HG03439 (cell line): ENCODE measurements at regions not wholly inside any gene's neighbourhood (a gene's known extent, or its start where the extent isn't known, plus 50 kb on each side); places are given as distances from the start of the nearest gene placed in this dataset.

Experiments
- ATAC-seq: cut with Tn5 transposase; IDR thresholded peaks from one replicate; pipeline ENCODE4 v1.9.1; 2021; ENCODE audit warnings: mild to moderate bottlenecking, moderate library complexity; ENCODE audit not compliant: unreplicated experiment

DNA sequence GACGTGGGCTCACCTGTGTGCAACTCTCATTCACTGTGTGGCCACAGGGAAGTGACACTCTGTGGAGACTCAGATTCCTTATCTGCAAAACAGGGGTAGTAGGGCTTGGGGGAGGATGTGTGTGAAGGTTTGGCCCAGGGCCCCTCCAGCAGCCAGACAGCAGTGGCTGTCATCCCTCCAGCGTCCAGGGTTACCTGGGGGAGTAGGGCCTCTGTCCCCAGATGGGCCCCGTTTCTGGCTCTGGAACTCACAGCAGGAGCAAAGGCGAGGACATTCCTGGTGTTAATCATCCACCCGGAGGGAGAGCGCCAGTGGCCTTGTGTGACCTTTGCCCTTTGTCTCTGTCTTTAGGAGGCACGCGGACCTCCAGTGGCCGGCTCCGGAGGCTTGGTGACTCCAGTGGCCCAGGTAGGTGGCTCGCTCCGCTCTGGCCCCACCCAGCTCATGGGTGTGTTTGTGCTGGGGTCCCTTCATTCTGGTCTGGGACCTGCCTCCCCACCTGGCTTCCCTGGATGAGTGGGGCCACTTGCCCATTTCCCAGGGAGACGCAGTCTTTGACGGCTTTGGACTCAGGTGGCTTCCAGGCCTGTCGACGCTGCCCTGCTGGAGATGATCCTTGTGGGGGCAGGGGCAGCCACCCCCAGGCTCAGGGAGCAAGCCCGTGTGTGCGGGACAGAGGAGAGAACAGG is 166.2 kb downstream of the SEC14L1 start:
- no peak for ATAC-seq

DNA sequence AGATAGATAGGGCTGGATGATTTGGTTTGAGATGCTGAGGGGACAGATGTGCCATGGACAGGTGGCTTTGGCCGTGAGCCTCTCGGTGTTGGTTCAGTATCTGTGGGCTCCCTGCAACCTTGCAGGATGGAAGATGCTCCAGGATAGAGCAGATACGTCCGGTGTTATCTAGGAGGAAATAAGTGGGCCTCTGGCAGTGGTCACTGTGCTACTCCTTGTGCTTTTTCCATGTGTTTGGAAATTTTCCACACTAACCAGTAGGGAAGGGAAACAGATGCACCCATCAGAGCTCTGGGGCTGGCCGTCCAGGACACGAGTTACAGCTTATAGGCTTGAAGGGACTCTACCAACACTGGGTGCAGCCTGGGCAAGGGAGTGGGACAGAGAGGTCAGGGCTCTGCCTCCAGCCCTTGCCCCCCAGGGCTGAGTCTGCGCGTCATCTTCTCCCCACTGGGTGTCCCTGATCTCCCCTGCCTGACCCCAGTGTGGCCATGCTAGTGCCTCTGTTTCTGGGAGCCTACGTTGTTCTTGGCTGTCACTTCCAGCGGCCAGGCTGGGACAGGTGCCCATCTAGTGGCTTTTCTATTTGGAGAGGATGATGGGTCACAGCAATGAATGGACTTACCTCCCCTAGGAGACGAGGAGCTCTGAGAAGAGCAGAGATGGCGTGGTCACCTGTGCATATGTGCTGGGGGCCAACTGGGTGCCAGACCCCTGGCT is 166.9 kb downstream of the SEC14L1 start:
- ATAC-seq: no peak

DNA sequence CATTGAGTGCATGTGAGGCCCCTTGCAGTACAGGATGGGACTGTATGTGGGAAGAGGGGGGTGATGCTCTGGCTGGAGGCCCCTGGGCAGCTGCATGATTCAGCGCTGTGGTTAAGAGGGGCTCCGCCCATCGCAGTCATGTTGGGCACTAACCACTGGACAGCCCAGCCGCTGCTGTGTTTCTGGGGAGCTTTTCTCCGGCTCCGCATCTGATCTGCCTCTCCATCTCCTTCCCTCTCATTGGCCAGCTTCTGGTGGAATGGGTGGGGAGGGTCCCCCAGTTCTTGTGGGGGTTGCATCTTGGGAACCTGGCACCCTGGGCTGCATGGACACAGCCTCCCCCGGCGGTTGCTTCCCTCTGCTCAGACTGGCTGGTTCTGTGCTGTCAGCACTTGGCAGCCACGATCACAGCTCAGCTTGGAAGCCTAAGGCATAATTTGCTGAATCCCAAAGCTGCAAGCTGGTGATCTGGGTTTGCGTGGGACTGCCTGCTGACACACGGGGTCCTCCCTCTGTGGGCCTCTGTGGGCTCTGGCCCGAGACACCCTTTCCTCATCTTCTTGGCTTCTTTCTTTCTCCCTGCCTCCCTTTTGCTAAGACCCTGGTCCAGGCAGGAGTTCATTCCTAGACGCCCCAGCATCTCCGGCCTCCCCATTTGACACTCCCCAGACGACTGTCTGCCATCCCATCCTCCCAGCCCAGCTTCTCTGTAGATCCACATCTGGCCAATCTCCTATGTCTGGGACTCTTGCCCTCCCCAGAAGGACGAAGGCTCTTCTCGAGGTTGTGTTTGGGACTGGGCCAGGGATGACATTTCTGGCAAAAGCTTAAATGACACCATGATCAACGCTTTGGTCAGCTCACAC is 168.3 kb downstream of the SEC14L1 start:
- ATAC-seq: no peak

DNA sequence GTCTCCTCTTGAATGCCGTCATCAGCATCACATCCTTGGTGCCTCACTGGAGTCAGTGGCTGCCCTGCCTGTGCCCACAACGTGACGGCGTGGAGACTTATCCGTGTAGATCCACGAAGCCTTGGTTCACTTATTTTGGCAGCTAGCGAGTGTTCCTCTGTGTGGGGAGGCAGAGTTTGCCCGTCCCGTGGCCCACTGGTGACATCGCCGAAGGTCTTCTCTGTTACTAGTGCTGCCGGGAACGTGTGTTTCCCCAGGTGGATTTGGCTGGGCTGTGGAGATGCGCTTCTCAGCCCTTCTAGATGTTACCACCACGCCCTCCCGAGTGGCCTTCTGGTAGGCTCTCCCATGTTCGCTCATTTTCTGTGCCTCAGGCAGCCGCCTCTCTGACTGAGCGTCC is 169.6 kb downstream of the SEC14L1 start:
- no peak for ATAC-seq

DNA sequence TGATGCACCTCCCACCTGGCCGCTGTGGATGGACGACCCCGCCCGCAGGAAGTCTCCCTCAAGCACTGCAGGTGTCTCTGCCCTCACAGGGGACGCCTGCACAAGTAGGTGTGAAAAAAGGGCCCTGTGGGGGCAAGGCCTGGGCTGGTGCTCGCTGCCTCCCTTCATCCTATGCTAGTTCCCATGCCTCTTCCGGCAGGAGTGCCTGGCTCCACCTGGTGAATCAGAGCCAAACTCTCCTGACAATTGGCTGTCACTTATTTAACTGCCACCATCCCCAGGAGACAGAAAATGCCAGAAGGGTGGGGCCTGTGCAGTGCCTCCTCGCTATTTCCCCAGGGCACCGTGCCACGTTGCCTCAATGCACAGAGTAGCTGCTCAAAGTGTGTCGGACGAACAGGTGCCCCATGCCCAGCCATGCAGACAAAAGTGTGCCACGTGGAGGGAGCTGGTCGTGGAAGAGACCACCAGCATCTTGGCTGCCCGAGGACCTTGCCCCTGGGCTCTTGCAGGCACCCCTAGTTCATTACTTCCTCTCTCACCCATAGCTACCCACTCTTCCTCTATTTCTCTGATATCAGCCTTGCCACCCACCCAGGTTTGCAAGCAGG is 170.7 kb downstream of the SEC14L1 start:
- ATAC-seq: no peak

DNA sequence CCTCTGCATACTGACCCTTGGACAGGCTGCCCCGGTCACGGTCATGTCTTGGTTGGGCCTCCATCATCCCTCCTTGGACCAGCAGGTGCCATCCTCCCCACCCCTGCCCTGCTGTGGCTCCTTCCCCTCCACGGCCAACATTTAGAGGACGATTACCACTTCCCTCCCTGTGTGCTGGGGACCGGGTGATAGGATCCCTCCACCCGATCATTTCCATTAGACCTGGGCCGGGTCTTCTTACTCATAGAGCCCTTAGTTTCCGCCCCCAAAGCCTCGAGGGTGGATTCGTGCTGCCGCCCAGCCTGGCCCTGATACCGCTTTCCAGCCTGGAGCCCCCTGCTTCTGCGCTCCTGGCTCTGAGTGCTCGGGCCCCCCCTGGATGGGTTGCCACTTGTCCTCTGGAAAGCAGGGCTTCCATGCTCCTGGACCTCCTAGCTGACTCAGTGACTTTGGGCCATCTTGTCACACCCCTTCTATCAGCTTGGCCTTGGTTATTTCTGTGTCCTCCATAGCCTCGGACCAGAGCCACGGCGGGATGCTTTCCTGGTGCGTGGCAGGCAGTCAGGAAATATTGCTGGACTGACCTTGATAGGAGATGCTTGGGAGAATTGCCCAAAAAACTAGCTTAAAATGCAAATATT is 171.4 kb downstream of the SEC14L1 start:
- no peak for ATAC-seq

DNA sequence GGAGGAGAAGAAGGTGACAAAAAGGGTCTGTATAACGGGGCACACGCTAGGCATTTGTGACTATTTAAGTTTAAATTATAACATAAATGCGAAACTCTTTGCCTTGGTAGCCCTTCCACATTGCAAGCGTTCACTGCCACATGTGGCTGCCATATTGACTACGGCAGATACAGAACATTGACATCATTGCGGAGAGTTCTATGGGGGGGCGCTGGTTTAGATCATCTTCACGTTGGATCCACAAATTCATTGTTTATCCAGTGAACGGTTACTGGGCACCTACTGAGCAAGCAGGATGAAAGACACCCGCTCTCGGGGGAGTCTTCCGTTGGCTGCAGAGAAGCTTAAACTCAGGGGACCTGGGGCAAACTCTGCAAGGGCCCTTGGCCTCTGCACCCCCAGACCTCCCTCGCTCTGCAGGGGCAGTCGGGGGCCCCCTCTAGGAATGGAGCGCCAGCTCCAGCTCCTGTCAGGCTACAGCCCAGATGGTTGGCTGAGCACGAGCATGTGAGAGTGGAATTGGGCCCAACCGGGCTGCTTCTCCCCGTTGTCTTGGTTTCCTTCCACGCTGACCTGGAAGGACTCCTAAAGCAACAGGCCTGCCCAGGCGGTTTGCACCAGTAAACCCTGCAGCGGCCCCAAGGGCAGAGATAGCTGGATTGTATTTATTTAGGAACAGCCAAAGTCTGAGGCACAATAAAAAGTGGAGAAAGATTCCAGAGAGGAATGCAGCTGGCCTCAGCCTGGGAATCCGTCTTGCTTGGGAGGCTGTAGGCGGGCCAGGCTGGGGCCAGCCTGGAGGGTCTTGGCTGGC is 172.2 kb downstream of the SEC14L1 start:
- no peak for ATAC-seq

DNA sequence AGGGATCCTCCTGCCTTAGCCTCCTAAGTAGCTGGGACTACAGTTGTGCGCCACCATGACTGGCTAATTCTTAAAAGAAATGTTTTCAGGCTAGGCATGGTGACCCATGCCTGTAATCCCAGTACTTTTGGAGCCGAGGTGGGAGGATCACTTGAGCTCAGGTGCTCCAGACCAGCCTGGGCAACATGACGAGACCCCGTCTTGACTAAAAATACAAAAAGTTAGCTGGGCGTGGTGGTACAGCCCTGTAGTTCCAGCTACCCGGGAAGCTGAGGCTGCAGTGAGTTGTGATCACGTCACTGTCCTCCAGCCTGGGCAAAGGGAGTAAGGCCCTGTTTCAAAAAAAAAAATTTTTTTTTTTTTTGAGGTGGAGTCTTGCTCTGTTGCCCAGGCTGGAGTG is 173.1 kb downstream of the SEC14L1 start:
- no peak for ATAC-seq

DNA sequence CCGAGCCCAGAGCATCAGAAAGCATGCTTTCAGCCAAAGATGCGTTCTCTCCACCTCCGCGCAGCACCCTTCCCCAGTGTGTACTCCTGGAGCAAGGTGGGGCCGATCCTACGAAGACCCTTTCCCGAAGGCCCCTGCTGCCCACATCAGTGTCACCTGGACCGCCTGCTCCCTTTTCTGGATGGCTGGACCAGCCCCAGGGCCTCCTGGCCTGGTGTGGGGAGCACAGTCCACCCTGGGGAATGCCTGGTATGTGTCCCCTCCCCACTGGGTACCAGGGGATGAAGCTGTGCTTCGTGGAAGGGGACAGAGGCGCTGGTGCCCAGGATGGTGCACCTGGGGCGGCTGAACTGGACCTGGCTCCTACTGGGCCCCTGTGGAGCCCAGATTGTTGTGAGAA is 173.8 kb downstream of the SEC14L1 start:
- no peak for ATAC-seq

DNA sequence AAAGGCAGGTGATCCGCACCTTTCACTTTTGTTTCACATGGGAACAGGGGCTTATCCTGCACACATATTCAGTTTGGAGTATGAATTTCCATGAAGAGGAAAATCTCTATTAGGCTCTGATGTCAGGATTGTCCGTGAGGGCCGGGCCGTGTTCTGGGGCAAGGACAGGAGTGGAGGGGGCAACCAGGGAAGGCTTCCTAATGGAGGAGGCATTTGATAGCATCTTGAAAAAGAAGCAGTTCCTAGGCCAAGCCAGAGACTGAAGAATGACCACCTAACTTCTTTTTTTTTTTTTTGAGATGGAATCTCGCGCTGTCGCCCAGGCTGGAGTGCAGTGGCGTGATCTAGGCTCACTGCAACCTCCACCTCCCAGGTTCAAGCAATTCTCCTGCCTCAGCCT is 174.2 kb downstream of the SEC14L1 start:
- no peak for ATAC-seq

DNA sequence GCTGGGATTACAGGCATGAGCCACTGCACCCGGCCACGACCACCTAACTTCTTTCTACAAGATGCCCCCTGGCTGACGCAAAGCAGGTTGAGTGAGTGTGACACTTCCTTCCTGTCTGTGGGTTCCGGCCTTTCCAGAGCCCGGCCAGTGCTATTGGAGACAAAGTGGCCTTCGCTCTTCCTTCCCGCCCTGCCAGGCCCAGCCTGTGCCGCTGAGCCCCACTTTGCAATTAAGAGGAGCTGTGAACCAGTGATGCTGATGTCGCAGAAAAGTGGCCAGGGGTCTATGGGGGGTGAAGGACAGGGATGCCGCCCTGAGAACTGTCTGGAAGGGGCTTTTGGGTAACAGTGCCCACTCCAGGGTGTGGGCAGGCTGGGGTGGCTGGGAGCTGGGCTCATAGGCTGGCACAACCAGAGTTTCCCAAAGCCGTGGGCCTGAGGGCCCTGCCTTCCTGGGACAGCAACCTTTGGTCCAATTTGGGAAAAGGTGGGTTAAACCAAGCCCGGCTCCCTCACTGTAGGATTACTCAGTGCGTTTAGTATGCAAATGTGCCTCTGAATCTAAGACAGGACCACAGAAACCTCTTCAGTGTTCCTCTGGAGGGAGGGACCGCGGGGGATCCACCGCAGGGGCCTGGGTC is 174.9 kb downstream of the SEC14L1 start:
- ATAC-seq: no peak

DNA sequence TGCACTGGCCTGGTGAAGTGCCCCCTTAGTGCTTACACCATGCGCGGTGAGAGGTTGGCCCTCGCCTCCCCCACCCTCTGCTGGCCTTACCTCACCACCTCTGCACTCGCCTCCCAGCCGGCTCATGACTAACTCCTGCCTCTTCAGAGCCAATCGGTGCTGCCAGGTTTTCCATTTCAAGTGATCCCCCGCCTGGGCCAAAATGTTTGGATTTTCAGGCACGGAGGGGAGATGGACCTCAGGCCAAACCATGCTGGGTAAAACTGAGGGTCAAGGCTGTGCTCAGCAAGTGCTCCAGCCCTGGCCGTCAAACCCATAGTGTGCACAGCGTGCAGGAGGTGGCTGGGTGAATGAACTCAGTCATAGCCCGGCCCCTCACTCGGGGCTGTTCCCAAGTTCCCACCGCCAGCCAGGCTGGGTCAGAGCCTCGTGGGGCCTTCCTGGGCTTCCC is 175.4 kb downstream of the SEC14L1 start:
- no peak for ATAC-seq

DNA sequence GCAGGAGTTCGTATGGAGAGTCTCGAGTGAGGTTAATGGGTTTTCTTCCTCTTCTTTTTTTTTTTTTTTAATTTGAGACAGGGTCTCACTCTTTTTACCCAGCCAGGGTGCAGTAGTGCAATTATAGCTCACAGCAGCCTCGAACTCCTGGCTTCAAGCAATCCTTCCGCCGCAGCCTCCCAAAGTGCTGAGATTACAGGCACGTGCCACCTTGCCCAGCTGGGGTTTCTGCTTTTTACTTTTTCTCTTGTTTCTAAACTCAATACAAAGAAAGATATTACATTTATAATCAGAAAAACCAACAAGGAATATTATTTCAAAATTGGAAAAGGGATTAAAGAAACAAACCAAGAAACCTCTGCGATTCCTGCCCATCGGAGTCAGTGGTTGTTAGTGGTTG is 175.9 kb downstream of the SEC14L1 start:
- no peak for ATAC-seq

DNA sequence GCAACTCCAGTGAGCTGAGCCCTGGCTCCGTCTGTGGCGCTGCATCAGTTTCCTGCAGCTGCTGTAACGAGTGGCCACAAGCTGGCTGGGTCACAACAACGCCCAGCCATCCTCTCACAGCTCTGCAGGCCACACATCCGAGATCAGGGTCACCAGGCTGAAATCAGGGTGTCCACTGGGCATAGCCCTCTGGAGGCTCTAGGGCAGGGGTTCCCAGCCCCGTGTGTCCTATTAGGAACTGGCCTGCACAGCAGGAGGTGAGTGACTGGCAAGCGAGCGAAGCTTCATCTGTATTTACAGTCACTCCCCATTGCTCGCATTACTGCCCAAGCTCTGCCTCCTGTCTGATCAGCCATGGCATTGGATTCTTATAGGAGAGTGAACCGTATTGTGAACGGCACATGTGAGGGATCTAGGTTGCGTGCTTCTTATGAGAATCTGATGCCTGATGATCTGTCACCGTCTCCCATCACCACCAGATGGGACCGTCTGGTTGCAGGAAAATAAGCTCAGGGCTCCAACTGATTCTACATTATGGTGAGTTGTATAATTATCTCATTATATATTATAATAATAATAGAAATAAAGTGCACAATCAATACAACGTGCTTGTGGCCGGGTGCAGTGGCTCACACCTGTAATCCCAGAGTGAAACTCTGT is 176.5 kb downstream of the SEC14L1 start:
- no peak for ATAC-seq

DNA sequence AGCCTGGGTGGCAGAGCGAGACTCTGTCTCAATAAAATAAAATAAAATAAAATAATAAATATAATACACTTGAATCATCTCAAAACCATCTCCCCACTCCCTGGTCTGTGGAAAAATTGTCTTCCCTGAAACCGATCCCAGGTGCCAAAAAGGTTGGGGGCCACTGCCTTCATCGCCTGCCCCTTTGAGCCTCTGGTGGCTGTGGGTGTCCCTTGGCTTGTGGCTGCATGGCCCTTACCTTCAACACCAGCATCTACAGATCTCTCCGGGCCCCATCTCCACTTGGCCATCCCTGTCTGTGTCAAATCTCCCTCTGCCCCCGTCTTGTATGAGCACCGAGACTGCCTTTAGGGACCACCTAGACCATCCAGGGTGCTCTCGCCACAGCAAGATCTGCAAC is 177.3 kb downstream of the SEC14L1 start:
- no peak for ATAC-seq

DNA sequence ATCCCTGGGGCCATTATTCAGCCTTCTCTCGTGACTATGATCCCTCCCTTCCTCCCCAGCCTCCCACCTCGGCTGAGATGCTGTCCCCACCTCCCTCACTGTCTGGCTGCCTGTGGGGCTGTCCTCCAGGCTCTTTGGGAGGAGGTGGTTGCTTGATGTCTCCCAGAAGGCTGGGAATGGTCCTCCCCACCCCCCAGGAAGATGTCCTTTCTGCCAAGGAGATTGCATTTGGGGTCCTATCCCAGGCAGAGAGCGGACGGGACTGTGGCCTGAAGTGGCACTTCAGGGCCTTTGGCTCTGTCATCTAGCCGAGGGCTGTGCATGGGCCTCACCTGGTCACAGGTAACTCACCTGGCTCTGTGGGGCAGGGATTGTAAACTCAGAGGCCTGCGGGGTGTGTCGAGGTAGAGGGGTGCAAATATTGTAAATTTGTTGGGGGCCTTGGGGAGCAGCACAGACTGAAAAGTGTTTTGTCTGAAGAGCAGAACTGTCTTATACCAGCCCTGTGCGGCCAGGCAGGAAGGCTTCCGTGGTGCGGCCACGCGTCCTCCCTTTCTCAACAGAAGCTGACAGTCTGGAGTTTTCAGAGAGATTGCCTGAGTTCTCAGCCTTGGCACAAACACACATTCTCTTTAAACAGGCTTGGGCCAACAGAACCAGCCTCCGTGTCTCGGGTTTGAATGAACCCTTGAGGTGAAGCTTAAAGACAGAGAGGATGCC is 177.9 kb downstream of the SEC14L1 start:
- ATAC-seq: no peak

DNA sequence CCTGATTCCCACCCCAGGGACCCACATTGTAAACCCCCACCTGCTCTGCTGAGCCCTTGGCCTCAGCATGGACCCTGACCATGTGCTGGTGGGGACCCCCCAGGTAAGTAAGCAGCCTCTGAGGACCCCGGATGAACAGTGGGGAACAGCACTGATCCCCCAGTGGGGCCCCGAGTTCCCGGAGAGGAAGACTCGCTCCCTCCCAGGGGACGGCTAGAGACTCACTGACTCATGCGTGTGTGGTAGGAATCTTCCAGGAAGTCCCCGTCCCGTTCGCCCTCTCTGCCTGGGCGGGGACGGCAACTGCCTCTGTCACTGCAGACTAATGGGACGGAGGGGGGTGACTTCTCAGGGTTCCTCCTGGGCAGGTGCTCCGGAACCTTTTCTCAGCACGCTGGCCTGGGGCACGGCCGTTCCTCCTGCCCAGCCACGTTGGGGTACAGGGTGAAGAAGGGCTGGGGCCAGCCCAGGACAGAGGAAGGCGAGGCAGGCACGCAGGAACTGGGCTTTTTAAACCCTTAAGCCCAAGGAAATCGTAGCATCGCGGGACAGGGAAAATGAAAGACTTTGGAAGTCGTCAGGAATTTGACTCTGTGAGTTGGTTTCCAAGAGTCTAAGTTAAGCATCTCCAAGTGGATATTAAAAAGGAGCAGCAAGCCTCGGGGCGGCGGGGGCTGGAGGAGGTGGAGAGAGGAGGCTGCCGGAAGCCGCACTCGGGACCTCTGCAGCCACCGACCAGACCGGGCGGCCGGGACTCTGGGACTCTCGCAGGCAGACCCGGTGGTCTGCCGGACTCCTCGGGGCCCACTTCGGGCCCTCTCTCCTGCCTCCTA is 178.7 kb downstream of the SEC14L1 start:
- ATAC-seq: no peak
